HG02870 (cell line): ENCODE measurements at regions not wholly inside any gene's neighbourhood (a gene's known extent, or its start where the extent isn't known, plus 50 kb on each side); places are given as distances from the start of the nearest gene placed in this dataset.

Experiments used
- ATAC-seq: cut with Tn5 transposase; IDR thresholded peaks from one replicate; pipeline ENCODE4 v1.9.1; 2021; ENCODE audit warnings: mild to moderate bottlenecking, moderate library complexity; ENCODE audit not compliant: unreplicated experiment

DNA sequence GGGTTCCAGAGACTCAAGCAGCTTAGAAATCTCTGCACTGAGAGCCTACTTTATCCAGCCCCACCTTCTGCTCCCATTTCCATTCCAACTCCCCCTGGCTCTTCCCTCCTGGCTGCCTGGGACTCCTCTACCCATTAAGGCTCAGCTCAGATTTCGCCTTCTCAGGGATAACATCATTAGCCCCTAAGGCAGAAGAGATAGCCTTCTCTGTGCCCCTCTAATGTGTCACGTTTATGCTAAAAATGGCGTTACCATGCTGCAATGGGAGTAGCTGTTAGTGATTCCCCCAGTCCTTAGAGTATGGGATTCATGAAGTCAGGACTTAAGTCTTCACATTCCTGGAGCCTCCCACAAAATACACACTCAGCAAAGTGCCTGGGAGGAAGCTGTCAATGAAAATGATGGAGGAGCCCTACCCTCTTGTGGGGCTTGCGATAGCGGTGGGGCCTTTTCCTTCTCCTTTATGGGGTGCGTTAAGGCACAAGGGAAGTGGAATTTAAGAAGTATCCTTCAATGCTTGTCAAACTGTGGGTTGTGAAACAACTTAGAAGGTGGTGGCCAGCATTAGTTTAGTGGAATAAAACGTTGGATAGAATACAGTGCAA lies 144.7 kb upstream of the COPS8 start:
- no peak for ATAC-seq

GRCh38 chr2:236941551-236941950 lies 144.1 kb upstream of the COPS8 start:
- no peak for ATAC-seq

- no peak for ATAC-seq
These were observed 143.1 kb upstream of the COPS8 start for GRCh38 chr2:236942554-236942953.

DNA sequence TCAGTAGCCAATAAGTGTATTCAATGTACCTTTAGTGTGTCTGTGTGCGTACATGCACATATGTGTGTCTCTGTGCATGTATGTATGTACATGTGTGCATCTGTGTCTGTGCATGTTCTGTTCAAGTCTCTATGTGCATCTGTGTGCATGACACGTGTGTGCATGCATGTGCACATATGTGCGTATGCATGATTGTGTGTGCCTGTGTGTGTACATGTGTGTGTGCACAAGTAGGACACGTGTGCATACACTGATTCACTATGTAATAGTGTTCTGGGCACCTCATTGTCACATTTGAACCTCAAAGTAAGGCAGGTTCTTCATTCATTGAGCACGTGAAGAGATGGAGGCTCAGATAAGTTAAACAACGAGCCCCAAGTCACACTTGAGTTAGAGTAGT lies 142.6 kb upstream of the COPS8 start:
- no peak for ATAC-seq

DNA sequence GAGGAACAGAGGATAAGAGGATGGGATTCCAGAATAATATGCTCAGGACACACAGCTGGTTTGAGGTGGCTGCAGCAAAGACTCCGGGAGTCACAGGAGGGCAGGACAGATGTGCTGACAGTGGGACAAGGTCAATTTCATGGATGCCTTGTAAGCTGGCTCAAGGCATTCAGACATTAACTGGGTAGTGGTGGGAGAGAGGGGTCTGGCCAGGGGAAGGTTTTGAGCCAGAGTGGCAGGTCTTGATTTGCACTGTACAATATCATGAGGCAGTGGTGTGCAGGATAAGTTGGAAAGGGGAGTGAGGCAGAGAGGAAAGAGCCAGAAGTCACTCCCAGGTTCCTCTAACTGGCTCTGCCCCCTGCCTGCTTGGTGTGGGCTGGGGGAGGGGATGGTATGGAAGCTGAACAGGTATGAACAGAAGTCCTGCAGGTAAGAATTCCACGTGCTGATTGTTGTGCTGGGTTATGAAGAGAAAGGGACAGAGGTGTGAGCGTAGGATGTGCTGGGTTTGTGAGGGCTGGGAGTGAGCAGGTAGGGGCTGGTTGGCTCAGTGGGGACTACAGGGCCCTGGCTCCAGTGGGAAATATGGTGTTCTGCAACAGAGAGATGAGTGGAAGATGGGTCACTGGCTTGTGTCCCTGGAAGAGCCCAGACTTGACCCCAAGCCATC lies 141.7 kb upstream of the COPS8 start:
- no peak for ATAC-seq

GRCh38 chr2:236944561-236944960 lies 141.1 kb upstream of the COPS8 start:
- no peak for ATAC-seq

GRCh38 chr2:236945431-236946016 lies 140.2 kb upstream of the COPS8 start:
- ATAC-seq, result no peak

DNA sequence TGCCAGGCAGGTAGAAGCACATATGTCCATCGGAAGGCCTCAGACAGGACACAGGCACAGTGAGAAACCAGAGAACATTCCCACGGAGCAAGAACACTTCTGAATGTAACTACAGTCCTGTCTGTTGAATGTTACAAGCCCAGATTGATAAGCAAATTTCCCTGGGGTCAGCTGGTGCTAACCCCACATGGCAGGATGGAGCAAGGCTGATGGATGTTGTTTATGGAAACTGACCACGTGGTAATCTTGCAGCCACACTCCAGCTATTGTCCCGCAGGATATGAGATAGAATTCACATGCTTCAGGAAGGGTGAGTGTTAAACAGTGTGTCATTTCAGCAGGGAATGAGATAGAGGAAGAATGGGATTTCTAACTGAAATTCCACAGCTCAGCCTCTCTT lies 138.8 kb upstream of the COPS8 start:
- ATAC-seq, result no peak

- no peak for ATAC-seq
These were observed 138.4 kb upstream of the COPS8 start for GRCh38 chr2:236947294-236947693.

- ATAC-seq, result no peak
These were observed 137.8 kb upstream of the COPS8 start for GRCh38 chr2:236947896-236948295.

GRCh38 chr2:236949089-236949905 lies 136.4 kb upstream of the COPS8 start:
- ATAC-seq, result no peak

DNA sequence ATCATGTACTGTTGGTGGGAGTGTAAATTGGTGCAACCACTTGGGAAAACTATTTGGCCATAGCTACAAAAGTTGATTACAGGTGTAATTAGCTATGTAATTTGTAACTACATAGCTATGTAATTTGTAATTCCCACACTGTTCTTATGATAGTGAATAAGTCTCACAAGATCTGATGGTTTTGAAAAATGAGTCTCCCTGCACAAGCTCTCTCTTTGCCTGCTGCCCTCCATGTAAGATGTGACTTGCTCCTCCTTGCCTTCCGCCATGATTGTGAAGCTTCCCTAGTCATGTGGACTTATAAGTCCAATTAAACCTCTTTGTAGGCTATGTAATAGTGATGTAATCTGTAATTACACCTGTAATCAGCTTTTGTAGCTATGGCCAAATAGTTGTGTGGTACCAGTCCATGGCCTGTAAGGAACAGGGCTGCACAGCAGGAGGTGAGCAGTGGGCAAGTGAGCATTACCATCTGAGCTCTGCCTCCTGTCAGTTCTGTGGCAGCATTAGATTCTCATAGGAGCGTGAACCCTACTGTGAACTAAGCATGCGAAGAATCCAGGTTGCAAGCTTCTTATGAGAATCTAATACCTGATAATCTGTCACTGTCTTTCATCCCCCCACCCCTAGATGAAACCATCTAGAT lies 133.7 kb upstream of the COPS8 start:
- ATAC-seq, result no peak

DNA sequence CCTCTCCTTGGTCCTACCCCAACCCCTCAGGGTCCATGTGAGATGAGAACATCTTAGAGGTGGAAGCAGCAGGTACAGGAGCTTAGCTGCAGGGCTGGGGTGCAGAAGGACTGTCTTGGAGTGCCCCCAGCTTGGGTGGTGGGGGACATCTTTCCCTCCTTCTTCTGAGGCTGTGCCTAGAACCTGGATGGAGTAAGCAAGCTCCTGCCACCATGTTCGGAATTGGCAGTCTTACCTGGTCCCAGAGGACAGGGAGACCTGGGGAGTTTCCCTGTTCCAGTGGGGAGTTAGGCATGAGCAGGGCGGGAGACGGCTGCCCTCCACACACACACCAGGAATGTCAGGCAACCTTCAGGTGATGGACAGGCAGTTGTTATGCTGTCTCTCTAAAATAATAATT lies 131.0 kb upstream of the COPS8 start:
- no peak for ATAC-seq

- ATAC-seq, result no peak
These were observed 130.1 kb upstream of the COPS8 start for GRCh38 chr2:236955521-236956030.

DNA sequence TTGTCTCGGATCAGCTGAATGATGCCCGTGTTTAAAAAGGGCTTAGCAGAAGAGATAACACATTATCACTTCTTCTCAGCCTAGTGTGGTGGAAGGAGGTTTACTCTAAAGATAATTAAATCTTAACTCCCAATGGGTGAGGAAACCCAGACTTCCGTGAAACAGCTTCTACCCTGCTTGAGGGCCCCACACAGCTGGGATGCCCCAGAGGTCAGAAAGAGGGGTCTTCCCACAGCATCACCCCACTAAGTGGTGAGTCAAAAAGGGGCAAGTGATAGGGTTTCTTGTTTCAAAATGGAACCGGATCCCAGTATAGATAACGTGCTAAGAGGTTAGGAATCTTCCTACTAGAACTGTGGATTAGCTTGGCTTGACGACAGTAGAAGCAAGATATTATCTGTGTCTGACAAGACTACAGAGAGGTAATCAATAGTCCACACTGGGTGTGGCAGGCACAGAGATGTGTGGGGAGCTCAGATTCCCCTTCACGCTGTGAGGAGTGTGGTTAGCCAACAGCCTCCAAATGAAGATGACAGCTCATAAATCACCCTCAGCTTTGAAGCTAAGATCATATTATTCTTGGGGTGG lies 129.6 kb upstream of the COPS8 start:
- ATAC-seq, result no peak

- ATAC-seq, result no peak
These were observed 129.0 kb upstream of the COPS8 start for GRCh38 chr2:236956641-236957040.

- no peak for ATAC-seq
These were observed 126.7 kb upstream of the COPS8 start for GRCh38 chr2:236959036-236959435.

DNA sequence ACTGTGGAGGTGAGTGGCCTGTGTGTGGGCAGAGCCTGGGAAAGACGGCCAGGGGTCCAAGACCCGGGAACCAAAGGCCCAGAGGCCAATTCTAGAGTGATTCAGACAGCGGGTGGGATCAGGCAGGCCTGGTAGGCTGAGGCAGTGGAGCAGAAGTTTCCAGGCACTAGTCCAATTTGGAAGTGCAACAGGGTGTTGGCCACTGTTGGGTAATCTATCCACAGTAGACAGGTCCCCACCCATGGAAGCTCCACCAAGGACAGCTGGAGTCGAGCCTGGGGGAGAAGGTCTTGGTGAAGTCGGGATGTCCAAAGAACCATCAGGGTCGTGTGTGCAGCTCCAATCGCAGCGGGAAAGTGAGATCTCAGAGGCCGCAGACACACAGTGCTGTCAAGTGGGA lies 125.8 kb upstream of the COPS8 start:
- ATAC-seq, result no peak

DNA sequence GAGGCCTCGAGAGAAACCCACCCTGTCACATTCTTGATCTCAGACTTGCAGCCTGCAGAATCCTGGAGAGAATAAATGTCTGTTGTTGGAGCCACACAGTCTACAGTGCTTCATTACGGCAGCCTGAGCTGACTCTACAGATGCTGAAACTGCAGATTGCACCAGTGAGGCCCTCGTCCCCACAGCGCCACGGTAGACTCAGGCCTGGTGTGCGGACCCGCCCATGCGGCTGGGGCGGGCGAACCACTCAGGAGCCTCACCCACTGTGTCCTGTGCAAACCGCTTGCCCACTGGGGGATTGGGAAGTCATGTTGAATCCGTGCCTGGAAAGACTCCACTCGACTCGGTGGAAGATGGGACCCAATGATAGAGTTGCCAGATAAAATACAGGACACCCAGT lies 125.2 kb upstream of the COPS8 start:
- no peak for ATAC-seq

DNA sequence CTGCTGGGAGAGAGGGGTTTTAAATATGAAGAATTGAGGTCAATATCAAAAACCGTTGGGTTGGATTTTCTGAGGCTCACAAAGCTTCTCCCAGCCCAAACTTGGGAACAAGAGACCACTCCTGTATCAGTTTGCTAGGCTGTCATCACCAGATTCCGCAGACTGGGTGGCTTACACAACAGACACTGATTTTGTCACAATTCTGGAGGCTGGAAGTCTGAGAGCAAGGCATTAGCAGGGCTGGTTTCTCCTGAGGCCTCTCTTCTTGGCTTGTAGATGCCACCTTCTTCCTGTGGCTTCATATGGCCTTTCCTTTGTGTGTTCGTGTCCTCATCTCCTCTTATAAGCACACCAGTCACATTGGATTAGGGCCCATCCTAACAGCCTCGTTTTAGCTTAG lies 122.9 kb upstream of the COPS8 start:
- no peak for ATAC-seq
